ENCODE measurements at regions not wholly inside any gene's neighbourhood (a gene's known extent, or its start where the extent isn't known, plus 50 kb on each side); places are given as distances from the start of the nearest gene placed in this dataset.

DNA sequence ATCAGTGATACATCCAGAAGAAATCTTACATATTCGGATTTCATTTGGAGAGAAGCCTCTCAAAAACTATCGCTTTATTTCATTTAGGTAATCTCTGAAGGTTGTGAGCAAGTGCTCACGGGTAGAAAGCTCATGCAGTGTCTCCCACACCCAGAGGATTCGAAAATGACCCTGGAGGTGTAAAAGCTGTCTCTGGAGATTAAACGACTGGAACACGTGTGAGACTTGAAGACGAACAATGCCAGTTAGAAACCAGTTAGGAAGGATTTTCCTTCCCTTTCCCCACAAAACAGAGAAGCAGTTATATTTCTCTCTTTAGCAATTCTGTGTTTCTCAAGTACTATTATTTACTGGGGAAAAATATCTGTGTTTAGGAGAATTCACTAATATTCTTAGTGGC, 92.5 kb upstream of the CD55 start:
- no peak for DNase-seq (ENCODE audit: low read depth)
- no peak overlapping the region for H3K4me3 ChIP-seq (replicated peaks; ENCODE audit: low read depth, low read length)
- TF ChIP-seq, protein P1, sequence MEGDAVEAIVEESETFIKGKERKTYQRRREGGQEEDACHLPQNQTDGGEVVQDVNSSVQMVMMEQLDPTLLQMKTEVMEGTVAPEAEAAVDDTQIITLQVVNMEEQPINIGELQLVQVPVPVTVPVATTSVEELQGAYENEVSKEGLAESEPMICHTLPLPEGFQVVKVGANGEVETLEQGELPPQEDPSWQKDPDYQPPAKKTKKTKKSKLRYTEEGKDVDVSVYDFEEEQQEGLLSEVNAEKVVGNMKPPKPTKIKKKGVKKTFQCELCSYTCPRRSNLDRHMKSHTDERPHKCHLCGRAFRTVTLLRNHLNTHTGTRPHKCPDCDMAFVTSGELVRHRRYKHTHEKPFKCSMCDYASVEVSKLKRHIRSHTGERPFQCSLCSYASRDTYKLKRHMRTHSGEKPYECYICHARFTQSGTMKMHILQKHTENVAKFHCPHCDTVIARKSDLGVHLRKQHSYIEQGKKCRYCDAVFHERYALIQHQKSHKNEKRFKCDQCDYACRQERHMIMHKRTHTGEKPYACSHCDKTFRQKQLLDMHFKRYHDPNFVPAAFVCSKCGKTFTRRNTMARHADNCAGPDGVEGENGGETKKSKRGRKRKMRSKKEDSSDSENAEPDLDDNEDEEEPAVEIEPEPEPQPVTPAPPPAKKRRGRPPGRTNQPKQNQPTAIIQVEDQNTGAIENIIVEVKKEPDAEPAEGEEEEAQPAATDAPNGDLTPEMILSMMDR (IDR thresholded peaks at IDR 0.05; ENCODE audit: low read length, missing control alignments), result no peak

- TF ChIP-seq, protein P1 (IDR thresholded peaks at IDR 0.05; ENCODE audit: low read length, missing control alignments), result no peak
- no peak overlapping the region for H3K4me3 ChIP-seq (replicated peaks; ENCODE audit: low read depth, low read length)
- no peak for DNase-seq (ENCODE audit: low read depth)
Observed at GRCh38 chr1:207230441-207230840, 91.0 kb upstream of the CD55 start.

DNA sequence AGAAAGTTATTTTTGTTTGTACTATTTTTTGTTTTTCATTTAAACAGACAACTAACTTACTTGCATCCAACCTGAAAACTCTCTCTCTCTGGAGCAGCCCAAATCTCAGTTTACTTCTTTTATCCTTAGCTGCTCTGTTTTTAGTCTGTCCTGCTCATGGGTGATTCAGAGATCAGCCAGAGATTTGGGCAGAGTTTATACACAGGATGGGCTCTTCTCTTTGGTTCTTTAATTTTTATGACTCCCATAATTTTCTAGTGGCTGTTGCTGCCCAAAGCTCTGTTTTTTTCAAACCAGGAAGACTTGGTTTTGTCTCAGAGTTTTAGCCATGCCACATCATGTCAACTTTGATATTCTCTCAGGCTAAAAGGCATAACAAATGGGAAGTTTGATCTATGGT, 86.8 kb upstream of the CD55 start:
- no peak overlapping the region for H3K4me3 ChIP-seq (replicated peaks; ENCODE audit: low read depth, low read length)
- TF ChIP-seq, protein P1 (IDR thresholded peaks at IDR 0.05; ENCODE audit: low read length, missing control alignments), result no peak
- no peak for DNase-seq (ENCODE audit: low read depth)

- TF ChIP-seq, protein P1 (IDR thresholded peaks at IDR 0.05; ENCODE audit: low read length, missing control alignments), result no peak
Observed at GRCh38 chr1:207239874-207240273, 81.6 kb upstream of the CD55 start.

DNA sequence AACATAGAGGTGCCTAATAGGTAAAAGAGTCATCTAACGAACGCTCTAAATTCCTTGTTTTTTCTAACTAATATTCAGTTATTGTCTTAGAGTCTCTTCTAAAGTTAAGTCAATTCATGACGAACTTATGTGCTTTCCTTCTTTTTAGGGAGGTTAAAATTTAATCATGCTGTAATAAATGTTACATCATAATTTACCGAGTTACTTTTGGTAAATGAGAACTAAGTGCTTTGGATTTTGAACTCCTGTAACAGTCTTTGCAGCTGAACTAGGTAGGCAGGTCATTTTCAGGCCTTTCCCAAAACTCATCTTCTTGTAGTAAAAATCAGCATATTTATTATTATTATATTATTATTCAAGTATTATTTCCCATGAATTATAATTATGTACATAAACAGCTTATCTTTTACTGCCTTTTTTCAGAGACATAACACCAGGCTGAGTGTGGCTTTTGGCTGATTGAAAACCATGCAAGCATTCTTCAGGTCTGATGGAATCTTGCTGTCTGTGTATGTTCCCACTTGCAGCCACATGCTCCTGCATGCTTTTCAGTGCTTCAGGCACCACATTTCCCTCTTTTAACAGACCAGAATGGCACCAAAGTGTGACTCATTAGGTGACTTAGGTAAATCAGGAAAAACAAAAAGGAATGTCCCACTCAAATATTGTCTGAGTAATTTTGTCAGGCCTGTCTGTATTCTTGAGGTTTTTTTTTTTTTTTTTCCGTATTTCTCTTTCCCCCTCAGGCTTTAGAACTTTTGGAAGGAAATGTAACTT, 81.0 kb upstream of the CD55 start:
- no peak for DNase-seq (ENCODE audit: low read depth)
- no peak overlapping the region for H3K4me3 ChIP-seq (replicated peaks; ENCODE audit: low read depth, low read length)
- TF ChIP-seq, protein P1 (IDR thresholded peaks at IDR 0.05; ENCODE audit: low read length, missing control alignments), result no peak

More at GRCh38 chr1:207239874-207240273, 81.6 kb upstream of the CD55 start:
- DNase-seq (ENCODE audit: low read depth), result no peak
- H3K4me3 ChIP-seq (replicated peaks; ENCODE audit: low read depth, low read length), result no peak overlapping the region

GRCh38 chr1:207241164-207241934, 80.1 kb upstream of the CD55 start:
- DNase-seq (ENCODE audit: low read depth), result no peak
- H3K4me3 ChIP-seq (replicated peaks; ENCODE audit: low read depth, low read length), result no peak overlapping the region
- TF ChIP-seq, protein P1 (IDR thresholded peaks at IDR 0.05; ENCODE audit: low read length, missing control alignments), result no peak
